Activated CD8-positive, alpha-beta T cell treated with anti-CD3 and anti-CD28 coated beads for 36 hours (primary cell): ENCODE measurements at regions not wholly inside any gene's neighbourhood (a gene's known extent, or its start where the extent isn't known, plus 50 kb on each side); places are given as distances from the start of the nearest gene placed in this dataset.
A peak's percentile ranks its signal among the peaks of the same experiment; 100 is the strongest.

ENCODE experiments used
- ATAC-seq: fragments of 200-7000 bp; cut with Tn5 transposase; one replicate; pipeline ENCODE4 v1.10.0; 2021; ENCODE audit warnings: mild to moderate bottlenecking, moderate library complexity
- CTCF ChIA-PET: fragments of 350-600 bp; sonication (Branson Sonifier 250); formaldehyde crosslinking; loops from one replicate; lab custom pipeline; 2021; ENCODE audit warnings: antibody characterized with exemption; lab: Charles Lee
- POLR2A ChIA-PET: fragments of 350-600 bp; sonication (Branson Sonifier 250); formaldehyde crosslinking; loops from one replicate; lab custom pipeline; 2021; ENCODE audit warnings: antibody characterized with exemption; lab: Charles Lee
- DNase-seq: peaks from one replicate; pipeline ENCODE4 v3.0.0-alpha.2; 2020
- H3K27ac Mint-ChIP-seq: one replicate; pipeline ENCODE4 v1.8.0; 2021; ENCODE audit warnings: mild to moderate bottlenecking, mixed read lengths
- H3K27me3 Mint-ChIP-seq: one replicate; pipeline ENCODE4 v1.8.0; 2021; ENCODE audit warnings: mixed read lengths
- H3K36me3 Mint-ChIP-seq: one replicate; pipeline ENCODE4 v1.8.0; 2021; ENCODE audit warnings: low read depth, mixed read lengths
- H3K4me1 Mint-ChIP-seq: one replicate; pipeline ENCODE4 v1.8.0; 2021; ENCODE audit warnings: low read depth, mixed read lengths
- H3K4me3 Mint-ChIP-seq: one replicate; pipeline ENCODE4 v1.8.0; 2021; ENCODE audit warnings: mild to moderate bottlenecking, moderate library complexity, mixed read lengths
- H3K9me3 Mint-ChIP-seq: one replicate; pipeline ENCODE4 v1.8.0; 2021; ENCODE audit warnings: mixed read lengths
- CTCF ChIP-seq: fragments of 200-600 bp; IDR thresholded peaks from one replicate; pipeline ENCODE4 v1.8.0; 2022; ENCODE audit warnings: antibody characterized with exemption, mild to moderate bottlenecking
- intact Hi-C: fragments of 100-400 bp; cut with micrococcal nuclease; formaldehyde crosslinking; loops from one replicate; pipeline ENCODE4 v1.10.0; 2022

DNA sequence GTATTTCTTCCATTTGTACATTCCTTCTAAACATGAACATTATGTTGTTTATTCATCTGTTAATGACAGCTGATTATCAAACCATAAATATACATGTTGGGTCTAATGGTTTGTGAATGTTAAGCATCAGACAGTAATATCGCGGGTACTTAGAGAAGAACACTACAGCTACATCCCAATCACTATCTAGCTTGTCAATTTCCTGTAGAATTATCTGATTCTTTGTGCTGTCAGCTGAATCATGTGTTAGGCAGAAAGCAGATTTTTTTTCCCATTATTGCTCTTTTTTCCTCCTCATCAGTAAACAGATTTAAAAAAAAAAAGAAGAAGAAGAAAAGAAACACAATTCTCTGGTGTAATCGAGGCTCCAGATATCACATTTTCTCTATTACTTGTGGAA lies 183.6 kb upstream of the CTBP2 start:
- H3K4me3 Mint-ChIP-seq: no peak overlapping the region
- intact Hi-C loops: no loop called here
- H3K36me3 Mint-ChIP-seq: no peaks in the 10 kb centered on the region
- TF ChIP-seq CTCF: no peak
- no peak for DNase-seq
- no peaks in the 10 kb centered on the region for H3K27me3 Mint-ChIP-seq
- ChIA-PET CTCF (no interaction called here), POLR2A (no interaction called here)
- H3K4me1 Mint-ChIP-seq: no peaks in the 10 kb centered on the region
- no peaks in the 10 kb centered on the region for H3K9me3 Mint-ChIP-seq
- no peak overlapping the region for H3K27ac Mint-ChIP-seq
- ATAC-seq: no peak

DNA sequence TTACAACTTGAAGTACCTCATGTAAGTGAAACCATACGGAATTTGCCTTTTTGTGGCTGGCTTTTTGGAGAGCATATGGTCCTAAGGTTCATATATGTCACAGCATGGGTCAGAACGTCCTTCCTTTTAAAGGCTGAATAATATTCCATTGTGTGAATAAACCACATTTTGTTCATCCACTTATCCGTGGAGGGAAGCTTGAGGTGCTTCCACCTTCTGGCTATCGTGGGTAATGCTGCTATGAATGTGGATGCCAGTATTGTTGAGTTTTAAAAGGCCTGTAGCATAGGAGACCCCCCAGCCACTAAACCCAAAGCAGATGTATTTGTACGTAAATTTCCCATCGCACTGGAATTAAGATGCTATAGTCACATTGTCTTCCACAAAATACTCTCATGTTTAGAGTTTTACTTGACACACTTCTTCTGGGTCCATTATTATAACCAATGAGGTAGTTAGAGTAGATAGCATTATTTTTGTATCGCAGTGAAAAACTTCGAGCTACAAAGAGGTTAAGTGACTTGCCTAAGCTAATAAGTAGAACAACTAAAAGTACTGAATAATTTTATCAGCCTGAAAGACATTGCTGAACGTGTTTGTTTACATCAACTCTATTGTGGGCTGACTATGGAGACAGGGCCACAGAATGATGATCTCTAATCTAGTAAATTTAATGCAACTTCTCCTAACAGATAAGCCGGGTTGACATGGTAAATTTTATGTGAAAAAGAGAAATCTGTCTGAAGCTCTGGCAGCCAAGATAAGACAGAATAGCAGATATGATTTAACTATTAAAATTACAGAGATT lies 183.0 kb upstream of the CTBP2 start:
- H3K9me3 Mint-ChIP-seq: no peaks in the 10 kb centered on the region
- intact Hi-C loops: no loop called here
- peak; percentile 53 for TF ChIP-seq CTCF
- POLR2A ChIA-PET: no interaction called here
- no peaks in the 10 kb centered on the region for H3K36me3 Mint-ChIP-seq
- H3K27me3 Mint-ChIP-seq: no peaks in the 10 kb centered on the region
- H3K4me1 Mint-ChIP-seq: no peaks in the 10 kb centered on the region
- H3K4me3 Mint-ChIP-seq: no peak overlapping the region
- DNase-seq (peak; percentile 9), ATAC-seq (no peak)
- no peak overlapping the region for H3K27ac Mint-ChIP-seq
- CTCF ChIA-PET: no interaction called here

DNA sequence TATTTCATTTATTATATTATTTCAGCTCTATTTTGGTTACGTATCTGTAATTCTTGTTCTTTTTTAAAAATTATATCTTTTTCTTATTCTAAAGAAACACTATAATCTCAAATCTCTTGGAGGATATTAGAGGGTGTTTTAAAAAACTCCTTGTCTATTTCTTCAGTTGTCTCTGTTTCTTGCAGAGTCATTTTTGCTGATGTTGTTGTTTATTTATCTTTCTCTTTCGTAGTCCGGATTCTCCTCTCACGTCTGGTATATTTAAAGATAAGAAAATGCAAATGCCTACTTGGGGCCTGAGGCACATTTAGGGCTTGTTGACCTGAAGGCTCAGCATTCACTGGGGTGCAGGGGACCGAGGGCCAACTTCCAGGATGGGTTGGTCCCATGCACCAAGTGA lies 181.2 kb upstream of the CTBP2 start:
- no peaks in the 10 kb centered on the region for H3K27me3 Mint-ChIP-seq
- ATAC-seq (no peak), DNase-seq (no peak)
- no peak overlapping the region for H3K27ac Mint-ChIP-seq
- POLR2A ChIA-PET: interaction anchor here (0.6 kb wide), 1 partner anchor 33 kb away, joined by 3 read pairs; no protein-coding TSS in a partner anchor
- no peak for TF ChIP-seq CTCF
- no peaks in the 10 kb centered on the region for H3K4me1 Mint-ChIP-seq
- H3K9me3 Mint-ChIP-seq: peaks cover 3% of the 10 kb centered on the region
- H3K4me3 Mint-ChIP-seq: no peak overlapping the region
- CTCF ChIA-PET: no interaction called here
- intact Hi-C loops: no loop called here
- H3K36me3 Mint-ChIP-seq: no peaks in the 10 kb centered on the region

DNA sequence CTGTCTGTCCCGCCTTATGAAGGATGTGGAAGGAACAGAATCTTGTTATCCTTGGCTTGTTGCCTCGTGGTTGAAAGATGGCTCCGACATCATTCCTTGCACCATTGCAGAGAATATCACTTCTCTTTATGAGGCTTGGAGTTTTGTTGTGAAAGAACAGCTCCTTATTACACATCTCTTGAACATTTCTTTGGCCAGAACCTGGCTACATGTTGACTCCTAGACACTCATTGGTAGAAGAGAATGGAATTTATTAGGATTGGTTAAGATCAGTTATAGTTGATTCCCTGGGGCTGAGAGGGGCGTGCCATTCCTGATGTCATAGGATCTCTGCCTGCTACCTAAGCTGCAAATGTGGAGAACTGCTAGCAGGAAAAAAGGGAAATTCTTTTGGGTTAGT lies 180.5 kb upstream of the CTBP2 start:
- no peaks in the 10 kb centered on the region for H3K27me3 Mint-ChIP-seq
- no peaks in the 10 kb centered on the region for H3K36me3 Mint-ChIP-seq
- no peak for ATAC-seq
- peaks cover 3% of the 10 kb centered on the region for H3K9me3 Mint-ChIP-seq
- intact Hi-C loops: no loop called here
- POLR2A ChIA-PET: no interaction called here
- H3K27ac Mint-ChIP-seq: no peak overlapping the region
- H3K4me1 Mint-ChIP-seq: no peaks in the 10 kb centered on the region
- H3K4me3 Mint-ChIP-seq: no peak overlapping the region
- DNase-seq: no peak
- no peak for TF ChIP-seq CTCF
- CTCF ChIA-PET: no interaction called here

DNA sequence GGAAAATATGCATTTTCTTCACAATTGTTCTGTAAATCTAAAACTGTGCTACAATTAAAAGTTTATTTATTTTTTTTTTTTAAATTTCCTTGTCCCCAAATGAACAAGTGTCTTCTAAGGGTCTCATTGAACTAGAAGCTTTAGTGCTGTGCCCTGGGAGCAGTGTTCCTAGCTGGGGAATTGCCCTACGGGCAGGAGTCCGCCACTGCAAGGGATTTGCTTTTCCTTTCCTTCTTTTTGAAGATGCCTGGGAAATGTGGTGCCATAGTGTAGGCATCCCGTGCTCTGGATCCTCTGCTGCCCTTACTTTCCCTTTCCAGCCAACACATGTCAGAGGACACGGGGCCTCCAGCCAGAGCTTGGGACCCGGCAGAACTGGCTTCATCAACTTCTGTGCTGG lies 177.1 kb upstream of the CTBP2 start:
- Mint-ChIP-seq H3K4me3 (no peak overlapping the region), H3K36me3 (no peaks in the 10 kb centered on the region), H3K27ac (no peak overlapping the region), H3K4me1 (no peaks in the 10 kb centered on the region), H3K27me3 (no peaks in the 10 kb centered on the region), H3K9me3 (peaks cover 3% of the 10 kb centered on the region)
- POLR2A ChIA-PET: no interaction called here
- no peak for DNase-seq
- TF ChIP-seq CTCF: no peak
- intact Hi-C loops: no loop called here
- CTCF ChIA-PET: no interaction called here
- ATAC-seq: no peak
